H1 (cell line): ENCODE measurements at regions not wholly inside any gene's neighbourhood (a gene's known extent, or its start where the extent isn't known, plus 50 kb on each side); places are given as distances from the start of the nearest gene placed in this dataset.

Experiments
- CTCF ChIA-PET: fragments of 300-600 bp; sonication (Branson Sonifier 250); formaldehyde crosslinking; loops from one replicate; lab custom pipeline; 2021; ENCODE audit not compliant: partially characterized antibody; lab: Charles Lee
- POLR2A ChIA-PET: fragments of 300-600 bp; sonication (Branson Sonifier 250); formaldehyde crosslinking; loops from one replicate; lab custom pipeline; 2021; ENCODE audit warnings: inconsistent platforms; ENCODE audit not compliant: partially characterized antibody; lab: Charles Lee
- DNase-seq, 2 experiments: peaks; one replicate each; pipeline versions ENCODE4 v3.0.0 to v3.0.0-alpha.2; 2010 to 2022; ENCODE audit warnings: low spot score in 2 of 2, low read depth in 1 of 2, mixed read lengths in 1 of 2
- FAIRE-seq: peaks from 2 replicates; lab custom pipeline; 2011; peaks lifted over from hg19 to GRCh38; lab: Jason Lieb, UNC
- H2AFZ ChIP-seq: 2 replicates; pipeline ENCODE4 v1.8.1; 2012; ENCODE audit warnings: low read length, inconsistent platforms
- H2AK5ac ChIP-seq: 2 replicates; pipeline ENCODE4 v1.6.1; 2013; ENCODE audit warnings: low read depth, low read length
- H2BK120ac ChIP-seq: replicated peaks from 2 replicates; pipeline ENCODE3; 2013; ENCODE audit warnings: low read depth, low read length, inconsistent platforms
- H2BK12ac ChIP-seq: 2 replicates; pipeline ENCODE4 v1.6.1; 2013; ENCODE audit warnings: low read depth, low read length
- H2BK15ac ChIP-seq: 2 replicates; pipeline ENCODE4 v1.6.1; 2013; ENCODE audit warnings: low read length
- H2BK20ac ChIP-seq: 2 replicates; pipeline ENCODE4 v1.6.1; 2013; ENCODE audit warnings: low read length
- H2BK5ac ChIP-seq: 2 replicates; pipeline ENCODE4 v1.6.1; 2013; ENCODE audit warnings: low read depth, low read length
- H3K14ac ChIP-seq: 2 replicates; pipeline ENCODE4 v1.6.1; 2013; ENCODE audit warnings: inconsistent platforms; ENCODE audit not compliant: insufficient read length
- H3K18ac ChIP-seq: 2 replicates; pipeline ENCODE4 v1.6.1; 2013; ENCODE audit warnings: low read length; ENCODE audit errors: extremely low read depth
- H3K23ac ChIP-seq: 2 replicates; pipeline ENCODE4 v1.6.1; 2013; ENCODE audit warnings: inconsistent platforms; ENCODE audit not compliant: insufficient read length
- H3K23me2 ChIP-seq: 2 replicates; pipeline ENCODE4 v1.6.1; 2013; ENCODE audit warnings: low read depth, low read length
- H3K27ac ChIP-seq: 2 replicates; pipeline ENCODE4 v1.6.1; 2011; ENCODE audit warnings: low read depth, low read length, inconsistent platforms
- H3K27me3 ChIP-seq, 4 experiments: replicated peaks in 1 of 4; 1 replicate in 1 of 4; 2 replicates in 3 of 4; pipeline versions ENCODE4 v1.6.1 to v1.8.1; 2011 to 2013; ENCODE audit warnings: low read length in 3 of 4, mild to moderate bottlenecking in 3 of 4, inconsistent platforms in 2 of 4, mixed read lengths in 2 of 4, moderate library complexity in 1 of 4; ENCODE audit not compliant: control insufficient read depth in 3 of 4, insufficient read depth in 3 of 4; ENCODE audit errors: extremely low read depth in 1 of 4
- H3K36me3 ChIP-seq, 4 experiments: 2 replicates each; pipeline versions ENCODE4 v1.6.1 to v1.8.1; 2011 to 2013; ENCODE audit warnings: mild to moderate bottlenecking in 4 of 4, low read length in 3 of 4, moderate library complexity in 2 of 4, control low read depth in 1 of 4, inconsistent platforms in 1 of 4; ENCODE audit not compliant: insufficient read depth in 4 of 4, control insufficient read depth in 2 of 4
- H3K4ac ChIP-seq: replicated peaks from 2 replicates; pipeline ENCODE3; 2013; ENCODE audit warnings: low read length, low read depth, mixed read lengths, inconsistent platforms; ENCODE audit not compliant: insufficient read length
- H3K4me1 ChIP-seq, 4 experiments: replicated peaks in 1 of 4; 1 replicate in 1 of 4; 2 replicates in 3 of 4; pipeline versions ENCODE4 v1.6.1 to v1.8.1; 2011 to 2013; ENCODE audit warnings: low read length in 3 of 4, inconsistent platforms in 2 of 4, mixed read lengths in 1 of 4; ENCODE audit not compliant: insufficient read depth in 4 of 4, control insufficient read depth in 3 of 4
- H3K4me2 ChIP-seq, 2 experiments: 2 replicates each; pipeline versions ENCODE4 v1.6.1 to v1.8.1; 2011 to 2013; ENCODE audit warnings: low read depth in 2 of 2, low read length in 2 of 2, control low read depth in 1 of 2, inconsistent platforms in 1 of 2, mild to moderate bottlenecking in 1 of 2; ENCODE audit not compliant: insufficient read depth in 1 of 2
- H3K4me3 ChIP-seq, 4 experiments: fragments of 200-600, 300-600 bp in 1 of 4; sonication (generic), shearing (Covaris generic), sonication (Bioruptor Twin) in 1 of 4; 2 replicates each; pipeline versions ENCODE4 v1.5.1 to v1.8.1; 2011 to 2016; ENCODE audit warnings: low read length in 4 of 4, low read depth in 3 of 4, control low read depth in 2 of 4, inconsistent platforms in 2 of 4, mild to moderate bottlenecking in 2 of 4, mixed read lengths in 1 of 4, moderate library complexity in 1 of 4; ENCODE audit not compliant: insufficient read depth in 2 of 4; ENCODE audit errors: extremely low read depth in 1 of 4
- H3K56ac ChIP-seq: replicated peaks from 2 replicates; pipeline ENCODE3; 2013; ENCODE audit warnings: low read depth, mild to moderate bottlenecking, mixed read lengths, low read length, inconsistent platforms; ENCODE audit not compliant: insufficient read length
- H3K79me1 ChIP-seq: 2 replicates; pipeline ENCODE4 v1.6.1; 2013; ENCODE audit warnings: low read depth, low read length, control low read depth
- H3K79me2 ChIP-seq, 2 experiments: 2 replicates each; pipeline versions ENCODE4 v1.6.1 to v1.8.1; 2012 to 2013; ENCODE audit warnings: low read length in 2 of 2, mild to moderate bottlenecking in 2 of 2, inconsistent platforms in 1 of 2; ENCODE audit not compliant: insufficient read depth in 2 of 2, control insufficient read depth in 1 of 2
- H3K9ac ChIP-seq, 4 experiments: replicated peaks in 1 of 4; 1 replicate in 1 of 4; 2 replicates in 3 of 4; pipeline versions ENCODE4 v1.6.1 to v1.8.1; 2011 to 2013; ENCODE audit warnings: low read depth in 3 of 4, low read length in 3 of 4, control low read depth in 2 of 4, mild to moderate bottlenecking in 2 of 4, moderate library complexity in 2 of 4, inconsistent platforms in 1 of 4; ENCODE audit errors: extremely low read depth in 1 of 4
- H3K9me3 ChIP-seq, 2 experiments: 2 replicates each; pipeline versions ENCODE4 v1.6.1 to v1.8.1; 2012 to 2013; ENCODE audit warnings: mild to moderate bottlenecking in 2 of 2, moderate library complexity in 2 of 2, control low read depth in 1 of 2, inconsistent platforms in 1 of 2, low read depth in 1 of 2, low read length in 1 of 2, mixed read lengths in 1 of 2; ENCODE audit not compliant: insufficient read depth in 2 of 2
- H4K20me1 ChIP-seq, 2 experiments: replicated peaks in 1 of 2; 2 replicates each; pipeline versions ENCODE3 to v1.8.1; 2011 to 2013; ENCODE audit warnings: inconsistent platforms in 2 of 2, low read length in 2 of 2, mild to moderate bottlenecking in 1 of 2; ENCODE audit not compliant: insufficient read depth in 2 of 2, control insufficient read depth in 1 of 2
- H4K5ac ChIP-seq: 2 replicates; pipeline ENCODE4 v1.6.1; 2013; ENCODE audit warnings: low read length, low read depth, mixed read lengths, inconsistent platforms; ENCODE audit not compliant: insufficient read length
- H4K8ac ChIP-seq: 2 replicates; pipeline ENCODE4 v1.8.0; 2013; ENCODE audit warnings: mild to moderate bottlenecking, moderate library complexity, low read length, inconsistent platforms; ENCODE audit not compliant: insufficient read depth; ENCODE audit errors: extremely low read depth
- H4K91ac ChIP-seq: replicated peaks from 2 replicates; pipeline ENCODE3; 2013; ENCODE audit warnings: low read length, mixed read lengths, inconsistent platforms; ENCODE audit not compliant: insufficient read length
- CBX5 ChIP-seq: fragments of 300-800, 300-1000 bp; sonication (generic); IDR thresholded peaks from 2 replicates; pipeline ENCODE4 v1.7.1; 2016; ENCODE audit warnings: antibody characterized with exemption, low read length, low read depth
- CEBPB ChIP-seq: IDR thresholded peaks from 2 replicates; pipeline ENCODE4 v1.6.1; 2012; ENCODE audit warnings: low read depth, low read length
- CHD2 ChIP-seq: IDR thresholded peaks from 2 replicates; pipeline ENCODE4 v1.6.1; 2012; ENCODE audit warnings: low read length, improper control_type of control experiment
- CREB1 ChIP-seq: IDR thresholded peaks from 2 replicates; pipeline ENCODE4 v1.6.1; 2012; ENCODE audit warnings: inconsistent platforms
- EGR1 ChIP-seq: IDR thresholded peaks from 2 replicates; pipeline ENCODE4 v1.6.1; 2011; ENCODE audit warnings: low read depth, low read length, borderline replicate concordance
- EP300 ChIP-seq, 2 experiments: IDR thresholded peaks; 1 replicate in 1 of 2; 2 replicates in 1 of 2; pipeline ENCODE4 v1.6.1; 2011 to 2012; ENCODE audit warnings: low read depth in 2 of 2, low read length in 2 of 2, mild to moderate bottlenecking in 2 of 2, borderline replicate concordance in 1 of 2, inconsistent platforms in 1 of 2, moderate library complexity in 1 of 2
- FOSL1 ChIP-seq: IDR thresholded peaks from 2 replicates; pipeline ENCODE4 v1.6.1; 2011; ENCODE audit warnings: mild to moderate bottlenecking, low read depth, low read length, moderate library complexity; ENCODE audit not compliant: insufficient read depth
- NANOG ChIP-seq: IDR thresholded peaks from 2 replicates; pipeline ENCODE4 v1.6.1; 2011; ENCODE audit warnings: low read length, low read depth, mild to moderate bottlenecking, inconsistent platforms; ENCODE audit not compliant: insufficient read depth, poor library complexity, severe bottlenecking
- PHF8 ChIP-seq: fragments of 200-600 bp; sonication (generic); conservative IDR thresholded peaks from 2 replicates; pipeline ENCODE4 v1.7.1; 2012; ENCODE audit warnings: low read depth, mild to moderate bottlenecking, inconsistent platforms, low read length, moderate library complexity
- POLR2AphosphoS5 ChIP-seq: IDR thresholded peaks from 2 replicates; pipeline ENCODE4 v1.6.1; 2011; ENCODE audit warnings: low read depth, low read length
- POU5F1 ChIP-seq: IDR thresholded peaks from 2 replicates; pipeline ENCODE4 v1.6.1; 2011; ENCODE audit warnings: low read depth, mild to moderate bottlenecking, low read length, moderate library complexity
- ZNF274 ChIP-seq: IDR thresholded peaks from 2 replicates; pipeline ENCODE4 v1.7.0; 2012; ENCODE audit warnings: low read length, borderline replicate concordance; ENCODE audit errors: extremely low read depth
- WGBS, 2 experiments: shearing (Covaris generic) in 1 of 2; methylation state at CpG; one replicate each; pipeline versions ENCODE4 v1.1.6 to v1.1.7; 2013 to 2015; ENCODE audit warnings: low lambda C conversion rate in 2 of 2, mixed read lengths in 2 of 2, inconsistent platforms in 1 of 2, low coverage in 1 of 2, missing lambda C conversion rate in 1 of 2; ENCODE audit not compliant: insufficient replicate concordance in 2 of 2, insufficient coverage in 1 of 2, insufficient read length in 1 of 2; ENCODE audit errors: extremely low coverage in 1 of 2, missing lambda C conversion rate in 1 of 2; 5-methylcytosine and 5-hydroxymethylcytosine counted together

- Histone ChIP-seq H3K79me2 (no peaks in the 10 kb centered on the region), H3K27me3 (no peaks in the 10 kb centered on the region), H3K4me2 (no peak overlapping the region), H4K5ac (no peak overlapping the region), H2AFZ (no peak overlapping the region), H2BK5ac (no peak overlapping the region), H3K36me3 (no peaks in the 10 kb centered on the region), H3K4ac (no peak overlapping the region), H3K18ac (no peak overlapping the region), H4K91ac (no peak overlapping the region), H2BK15ac (no peak overlapping the region), H3K9ac (no peak overlapping the region), H3K4me1 (no peaks in the 10 kb centered on the region), H3K4me3 (no peak overlapping the region), H3K9me3 (no peaks in the 10 kb centered on the region), H3K23me2 (no peaks in the 10 kb centered on the region), H3K79me1 (no peaks in the 10 kb centered on the region), H3K27ac (no peak overlapping the region), H2AK5ac (no peak overlapping the region), H2BK12ac (no peak overlapping the region), H3K14ac (no peak overlapping the region), H2BK20ac (no peak overlapping the region), H2BK120ac (no peak overlapping the region), H4K8ac (no peak overlapping the region), H4K20me1 (no peaks in the 10 kb centered on the region), H3K23ac (no peak overlapping the region), H3K56ac (no peak overlapping the region)
- FAIRE-seq (no peak), DNase-seq (no peak)
- 83% methylated on average over 2 of the region's 2 CpGs; no CpG with 5 or more reads in 1 of the 2 experiments for WGBS, 2 experiments
- POLR2A ChIA-PET: no interaction called here
- CTCF ChIA-PET: no interaction called here
- TF ChIP-seq CHD2: no peak
- no peak for TF ChIP-seq CBX5
- no peak for TF ChIP-seq POLR2AphosphoS5
- TF ChIP-seq CREB1: no peak
- TF ChIP-seq CEBPB: no peak
- TF ChIP-seq POU5F1: no peak
- TF ChIP-seq PHF8: no peak
- TF ChIP-seq NANOG: no peak
- TF ChIP-seq FOSL1: no peak
- TF ChIP-seq EGR1: no peak
- no peak for TF ChIP-seq ZNF274
- no peak for TF ChIP-seq EP300 (IDR thresholded peaks at IDR 0.05; ENCODE audit: borderline replicate concordance in 1 of 2, low read depth in 2 of 2, low read length in 2 of 2)
These were observed 265.4 kb upstream of the DLGAP1 start for GRCh38 chr18:4720518-4720917.
